ENCODE measurements at regions not wholly inside any gene's neighbourhood (a gene's known extent, or its start where the extent isn't known, plus 50 kb on each side); places are given as distances from the start of the nearest gene placed in this dataset.
"Not testable (repeated sequence)": the region's sequence is repeated elsewhere in the genome, so short reads cannot be mapped to it uniquely, and the experiment has no call there.

DNA sequence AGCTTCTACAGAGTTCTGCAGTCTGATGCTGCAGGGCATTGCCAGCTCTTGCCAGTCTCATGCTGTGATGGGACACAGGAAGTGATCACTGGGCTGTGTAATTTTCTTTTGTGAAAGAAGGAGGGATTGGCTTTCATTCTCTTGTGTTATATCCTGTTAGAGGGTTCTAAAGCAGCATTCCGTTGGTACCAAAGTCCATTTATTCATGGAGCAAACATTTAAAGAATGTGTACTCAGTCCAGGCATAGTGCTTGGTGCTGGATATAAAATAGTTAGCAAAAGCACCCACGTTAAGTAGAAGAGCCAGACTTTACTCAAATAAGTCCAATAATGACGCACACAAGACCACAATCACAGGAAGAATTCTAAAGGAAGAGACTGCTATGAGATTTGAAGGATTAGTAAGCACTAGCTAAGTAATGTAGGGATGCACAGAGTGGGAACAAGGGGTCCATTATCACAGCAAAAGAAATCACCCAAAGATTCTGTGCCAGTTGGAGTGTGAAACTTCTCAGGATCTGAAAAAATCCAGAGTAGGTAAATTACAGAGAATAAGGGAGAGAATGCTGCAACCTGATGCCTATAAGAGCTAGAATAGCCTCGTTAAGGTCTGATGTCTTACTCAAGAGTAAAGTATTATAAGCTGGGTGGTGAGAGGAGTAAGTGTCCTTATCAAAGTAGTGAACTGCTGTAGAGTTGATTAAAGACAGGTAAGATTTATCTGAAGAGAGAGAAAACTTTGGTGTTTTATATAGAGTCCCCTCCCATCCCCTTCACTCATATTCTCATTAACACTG, 728.3 kb downstream of the METTL15 start:
- DNase-seq (ENCODE audit: extremely low read depth in 1 of 11, low read depth in 9 of 11, low spot score in 4 of 11): peak in 5 of 11 donors; percentile 4 to 16 (median 7)

DNA sequence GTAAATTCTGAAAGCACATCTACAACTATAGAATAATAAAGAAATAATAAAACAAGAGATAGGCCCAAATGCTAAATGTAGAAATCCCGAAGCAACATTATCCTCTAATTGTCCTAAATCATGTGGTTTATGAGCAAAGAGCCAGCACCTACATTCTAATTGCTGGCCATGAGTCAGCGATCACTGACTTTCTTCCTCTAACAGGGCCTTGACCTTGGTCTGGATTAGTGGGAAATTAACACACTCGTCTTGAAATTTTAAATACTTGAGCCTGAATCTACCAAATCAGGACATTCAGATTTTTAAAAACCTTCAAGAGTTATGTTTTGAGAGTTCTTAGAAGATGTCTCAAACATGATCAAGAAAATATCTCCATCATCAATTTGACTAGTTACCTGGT, 727.6 kb downstream of the METTL15 start:
- DNase-seq (ENCODE audit: extremely low read depth in 1 of 11, low read depth in 9 of 11, low spot score in 4 of 11): no peak

DNA sequence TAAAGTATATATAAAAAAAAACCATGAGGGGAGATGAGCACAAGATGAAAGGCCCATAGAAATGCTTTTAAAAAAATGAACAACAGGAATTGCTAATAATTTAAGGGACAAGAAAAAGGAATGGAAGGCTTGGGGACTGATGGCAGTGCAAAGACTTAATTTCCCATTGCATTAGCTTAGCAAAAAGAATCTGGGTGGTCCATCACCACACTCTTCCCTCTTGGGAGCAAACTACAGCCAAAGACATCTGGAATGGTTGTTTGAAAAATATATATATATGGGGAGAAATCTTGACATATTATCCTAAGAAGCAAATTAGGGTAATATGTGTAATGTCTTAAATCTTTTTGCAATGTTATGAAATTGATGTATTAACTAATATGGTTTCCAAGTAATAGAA, 727.1 kb downstream of the METTL15 start:
- DNase-seq (ENCODE audit: extremely low read depth in 1 of 11, low read depth in 9 of 11, low spot score in 4 of 11): no peak

DNA sequence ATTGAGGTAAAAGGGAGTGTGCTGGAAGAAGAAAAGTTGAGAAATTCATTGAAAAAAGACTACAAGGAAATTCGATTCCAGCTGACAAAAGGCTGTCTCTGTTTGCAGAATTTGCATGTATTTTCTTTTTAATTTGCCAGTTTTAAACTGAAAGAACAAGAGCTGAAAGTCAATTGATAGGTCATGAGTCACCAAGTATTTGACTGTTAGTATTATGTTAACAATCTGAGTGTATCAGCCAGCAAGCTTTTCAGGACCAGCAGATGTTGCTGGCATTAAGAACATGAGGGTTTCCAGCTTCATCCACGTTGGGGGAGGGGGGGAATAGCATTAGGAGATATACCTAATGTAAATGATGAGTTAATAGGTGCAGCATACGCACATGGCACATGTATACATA, 726.7 kb downstream of the METTL15 start:
- no peak for DNase-seq (ENCODE audit: extremely low read depth in 1 of 11, low read depth in 9 of 11, low spot score in 4 of 11)

DNA sequence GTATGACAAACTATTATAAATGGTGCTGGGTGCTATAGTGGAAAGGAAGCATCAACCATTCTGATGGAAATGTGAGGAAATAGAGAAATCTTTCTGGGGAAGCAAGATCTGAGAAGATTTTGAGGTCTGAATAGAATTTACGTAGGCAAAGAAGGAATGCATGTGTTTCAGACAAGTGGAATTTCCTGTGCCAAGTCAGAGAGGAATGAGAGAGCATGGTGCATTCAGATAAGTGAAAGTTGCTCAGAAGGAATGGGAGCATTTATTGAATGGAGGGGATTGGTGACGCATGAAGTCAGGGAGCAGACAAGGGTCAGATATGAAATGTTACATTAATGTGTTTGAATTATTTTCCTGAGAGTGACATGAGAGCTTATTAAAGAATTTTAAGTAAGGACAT, 725.5 kb downstream of the METTL15 start:
- DNase-seq (ENCODE audit: extremely low read depth in 1 of 11, low read depth in 9 of 11, low spot score in 4 of 11): no peak

DNA sequence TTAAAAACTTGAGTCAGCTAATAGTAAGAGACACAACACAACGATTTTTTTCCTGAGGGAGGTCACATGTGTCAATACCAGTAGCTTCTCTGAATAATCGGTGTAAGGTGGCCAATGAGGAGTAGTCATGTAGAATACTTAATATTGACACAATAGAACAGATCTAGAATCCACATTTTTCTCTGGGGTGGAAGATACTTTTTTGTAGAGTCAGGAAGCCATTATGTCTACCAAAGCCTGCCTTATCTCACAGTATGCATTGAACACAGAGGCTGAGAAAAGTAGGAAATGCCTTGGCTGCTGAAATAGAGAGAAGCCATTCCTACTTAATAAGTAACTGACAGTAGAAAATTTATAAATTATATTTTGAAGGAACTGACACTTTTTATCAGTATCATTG, 725.0 kb downstream of the METTL15 start:
- DNase-seq (ENCODE audit: extremely low read depth in 1 of 11, low read depth in 9 of 11, low spot score in 4 of 11): no peak

DNA sequence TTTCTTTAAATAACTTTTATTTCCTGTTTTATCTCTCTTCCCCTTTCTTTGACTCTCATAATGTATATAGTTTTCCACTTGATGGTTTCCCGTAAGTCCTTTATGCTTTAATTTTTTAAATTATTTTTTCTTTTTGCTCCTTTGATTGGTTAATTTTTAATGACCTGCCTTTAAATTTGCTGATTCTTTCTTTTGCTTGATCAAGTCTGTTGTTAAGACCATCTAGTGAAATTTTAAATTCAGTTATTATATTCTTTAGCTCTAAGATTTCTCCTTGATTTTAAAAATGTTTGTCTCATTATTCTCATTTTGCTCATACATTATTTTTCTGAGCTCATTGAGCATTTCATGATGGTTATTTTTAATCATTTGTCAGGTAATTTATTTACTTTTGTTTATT, 718.6 kb downstream of the METTL15 start:
- no peak for DNase-seq (ENCODE audit: extremely low read depth in 1 of 11, low read depth in 9 of 11, low spot score in 4 of 11)

DNA sequence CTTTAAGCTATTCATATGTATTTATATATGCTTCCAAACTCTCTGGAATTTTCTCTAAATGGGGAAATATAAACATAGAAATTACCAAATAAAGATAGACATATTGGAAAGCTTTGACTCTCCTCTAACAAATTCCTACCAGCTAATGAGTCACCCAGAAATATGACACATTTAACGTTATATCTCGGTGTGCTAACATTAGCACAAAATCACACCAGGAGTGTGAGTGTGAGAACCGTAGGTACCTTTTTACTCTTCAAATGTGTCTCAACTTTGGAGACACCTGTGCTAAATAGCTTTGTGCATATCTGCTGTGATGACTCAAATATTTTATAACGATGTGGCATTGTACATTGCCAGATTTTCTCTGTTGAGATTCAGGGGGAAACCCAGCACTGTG, 714.4 kb downstream of the METTL15 start:
- no peak for DNase-seq (ENCODE audit: extremely low read depth in 1 of 11, low read depth in 9 of 11, low spot score in 4 of 11)

DNA sequence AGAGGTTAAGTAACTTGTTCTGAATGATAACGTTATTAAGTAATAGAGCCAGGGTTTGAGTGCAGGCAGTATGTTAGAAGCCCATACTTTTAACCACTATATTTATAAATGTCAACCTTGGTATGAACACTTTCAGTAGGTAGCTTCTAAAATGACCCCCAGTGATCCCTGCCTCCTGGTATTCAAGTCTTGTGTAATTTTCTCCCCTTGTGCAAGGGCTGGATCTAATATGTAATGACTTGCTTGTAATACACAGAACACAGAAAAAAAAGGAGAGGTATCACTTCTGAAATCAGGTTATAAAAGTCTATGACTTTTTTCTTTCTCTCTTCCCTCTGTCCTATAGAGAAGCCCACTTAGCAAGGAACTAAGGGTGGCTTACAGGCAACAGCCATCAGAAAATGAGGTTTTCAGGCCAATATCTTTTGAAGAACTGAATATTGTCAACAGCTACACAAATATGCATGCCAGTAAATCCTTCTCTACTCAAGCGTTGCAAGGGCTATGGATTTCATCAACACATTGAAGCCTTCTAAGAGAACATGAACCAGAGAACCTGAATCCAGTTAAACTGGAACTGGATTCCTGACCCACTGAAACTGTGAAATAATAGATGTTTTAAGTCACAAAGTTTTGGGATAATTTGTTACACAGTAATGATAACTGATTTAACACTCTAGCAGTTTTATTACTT, 712.3 kb downstream of the METTL15 start:
- no peak for DNase-seq (ENCODE audit: extremely low read depth in 1 of 11, low read depth in 9 of 11, low spot score in 4 of 11)

DNA sequence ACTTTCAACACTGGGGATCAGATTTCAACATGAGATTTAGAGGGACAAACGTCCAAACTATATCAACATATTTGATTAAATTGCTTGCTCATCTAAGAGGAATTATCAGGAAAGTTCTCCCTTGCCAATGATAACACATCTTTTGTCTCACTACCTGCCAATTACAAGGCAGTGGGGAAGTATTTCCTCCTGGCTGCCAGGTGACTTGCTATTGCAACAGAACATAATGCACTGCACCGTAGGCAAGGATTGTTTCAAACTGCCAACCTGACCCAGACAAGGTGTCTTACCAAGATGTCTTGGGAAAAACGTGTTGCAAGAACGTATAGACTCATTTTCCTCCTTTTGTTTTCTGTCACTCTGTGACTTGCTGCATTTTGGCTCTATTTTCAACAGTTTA, 711.6 kb downstream of the METTL15 start:
- DNase-seq (ENCODE audit: extremely low read depth in 1 of 11, low read depth in 9 of 11, low spot score in 4 of 11): no peak

DNA sequence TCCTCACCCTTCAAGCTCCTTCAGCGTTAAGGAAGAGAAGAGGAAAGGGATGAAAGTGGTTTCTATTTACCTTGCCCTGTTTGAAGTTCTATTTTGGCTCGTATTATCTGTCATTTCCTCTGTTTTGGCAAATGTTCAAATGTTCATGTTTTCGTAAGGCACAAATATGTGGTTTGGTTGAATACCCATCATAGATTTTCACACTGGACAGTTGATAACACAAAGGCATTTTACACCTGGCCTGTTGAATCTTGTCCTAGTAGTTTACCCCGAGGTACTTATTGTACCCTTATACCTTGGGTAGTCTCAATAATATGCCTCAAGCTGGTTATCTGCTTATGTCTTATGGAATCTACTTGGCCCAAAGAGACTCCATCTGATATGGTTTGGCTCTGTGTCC, 706.9 kb downstream of the METTL15 start:
- no peak for DNase-seq (ENCODE audit: extremely low read depth in 1 of 11, low read depth in 9 of 11, low spot score in 4 of 11)

DNA sequence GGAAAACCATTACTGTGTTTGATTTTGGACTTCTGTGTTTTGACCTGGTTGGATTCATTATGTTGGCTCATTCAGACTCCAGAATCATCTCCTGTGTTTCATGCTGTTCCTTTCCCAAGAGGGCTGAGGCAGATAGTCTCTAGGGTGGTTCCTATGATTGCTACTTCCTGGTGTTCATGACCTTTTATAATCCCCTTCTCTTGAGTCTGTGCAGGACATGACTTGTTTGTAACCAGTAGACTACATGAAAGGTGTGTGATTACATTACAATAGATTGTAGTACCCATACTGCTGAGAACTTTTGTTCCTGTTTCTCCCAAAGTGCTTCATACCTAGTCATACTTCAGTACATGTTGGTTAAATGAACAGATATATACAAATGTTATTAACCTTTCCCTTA, 700.6 kb downstream of the METTL15 start:
- DNase-seq (ENCODE audit: extremely low read depth in 1 of 11, low read depth in 9 of 11, low spot score in 4 of 11): no peak

DNA sequence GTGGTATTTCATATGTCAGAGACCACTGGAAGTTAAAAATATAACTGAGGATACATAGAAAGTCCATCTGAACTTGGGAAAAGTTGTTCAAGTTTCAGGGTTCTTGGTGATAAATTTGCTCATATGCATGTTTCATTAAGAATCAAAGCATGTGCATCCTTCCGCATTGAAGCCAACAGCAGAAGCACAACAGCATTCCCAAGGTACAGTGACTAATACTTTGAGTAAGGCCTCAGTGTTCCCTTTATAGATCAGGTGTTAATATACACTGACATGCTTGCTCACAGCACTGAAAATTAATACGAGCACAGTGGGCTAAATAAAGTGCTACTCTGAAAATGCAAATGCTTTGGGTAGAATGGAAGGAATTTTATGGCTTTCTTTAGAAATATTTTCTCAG, 691.1 kb downstream of the METTL15 start:
- no peak for DNase-seq (ENCODE audit: extremely low read depth in 1 of 11, low read depth in 9 of 11, low spot score in 4 of 11)

DNA sequence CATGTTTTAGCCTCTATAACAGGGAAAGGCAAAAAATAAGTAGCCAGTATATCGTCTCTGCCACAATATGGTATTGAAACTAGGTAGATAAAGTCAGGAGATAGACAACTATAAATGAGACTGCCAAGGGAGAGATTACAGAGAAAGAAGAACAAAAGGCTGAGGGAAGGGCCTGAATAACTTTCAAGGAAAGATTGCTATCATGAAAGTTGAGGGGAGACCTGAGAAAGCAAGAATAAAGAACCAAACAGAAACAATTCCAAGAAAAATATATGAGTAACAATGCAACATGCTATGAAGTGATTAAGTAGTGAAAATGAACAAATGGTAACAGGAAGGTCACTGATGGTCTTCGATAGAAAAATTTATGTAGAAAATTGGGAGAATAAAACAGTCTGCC, 690.1 kb downstream of the METTL15 start:
- no peak for DNase-seq (ENCODE audit: extremely low read depth in 1 of 11, low read depth in 9 of 11, low spot score in 4 of 11)

DNA sequence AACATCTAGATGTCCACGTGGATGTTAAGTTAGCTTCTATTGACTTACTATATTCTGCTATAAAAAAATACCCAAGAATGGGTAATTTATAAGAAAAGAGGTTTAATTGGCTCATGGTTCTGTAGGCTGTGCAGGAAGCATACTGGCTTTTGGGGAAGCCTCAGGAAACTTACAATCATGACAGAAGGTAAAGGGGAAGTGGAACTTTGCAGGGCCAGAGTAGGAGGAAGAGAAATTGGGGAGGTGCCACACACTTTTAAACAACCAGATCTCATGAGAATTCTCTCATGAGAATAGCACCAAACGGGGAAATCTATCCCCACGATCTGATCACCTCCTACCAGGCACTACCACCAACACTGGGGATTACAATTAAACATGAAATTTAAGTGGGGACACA, 689.3 kb downstream of the METTL15 start:
- DNase-seq (ENCODE audit: extremely low read depth in 1 of 11, low read depth in 9 of 11, low spot score in 4 of 11): no peak

DNA sequence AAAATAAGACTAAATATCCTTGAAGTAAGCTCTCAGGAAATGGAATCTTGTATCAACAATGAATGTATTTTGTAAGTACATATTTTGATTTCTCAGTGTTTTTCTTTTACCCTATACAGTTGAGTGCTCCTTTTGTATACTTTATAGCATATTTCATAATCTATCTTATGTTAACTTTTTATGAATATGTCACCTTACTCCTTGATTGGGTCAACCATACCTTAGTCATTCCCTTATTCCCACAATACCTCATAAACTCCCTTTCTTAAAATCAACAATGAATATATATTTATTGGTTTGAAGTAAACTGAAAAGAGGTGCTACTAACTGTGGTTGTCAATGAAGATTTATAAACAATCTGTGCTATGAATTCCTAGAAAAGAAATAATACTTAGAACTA, 686.2 kb downstream of the METTL15 start:
- DNase-seq (ENCODE audit: extremely low read depth in 1 of 11, low read depth in 9 of 11, low spot score in 4 of 11): no peak

DNA sequence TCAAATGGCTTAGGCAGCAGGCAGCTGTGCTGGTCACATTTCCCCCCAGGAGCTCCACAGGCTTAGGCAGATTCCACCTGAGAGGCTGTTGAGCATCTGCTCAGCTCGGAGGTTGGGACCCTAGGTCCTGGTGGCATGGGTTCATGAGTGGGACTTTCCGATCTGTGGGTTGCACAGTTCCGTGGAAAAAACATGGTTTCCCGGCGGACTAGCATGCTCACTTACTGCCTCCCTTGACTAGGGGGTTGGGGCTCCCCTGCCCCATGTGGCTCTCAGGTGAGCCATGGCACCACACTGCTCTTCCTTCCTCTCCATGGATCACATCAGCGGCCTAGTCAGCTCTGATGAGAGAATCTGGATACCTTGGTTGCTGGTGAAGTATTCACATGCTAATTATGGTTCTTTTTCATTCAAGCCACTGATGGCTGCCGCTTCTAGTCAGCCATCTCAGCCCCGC, 685.1 kb downstream of the METTL15 start:
- DNase-seq (ENCODE audit: extremely low read depth in 1 of 11, low read depth in 9 of 11, low spot score in 4 of 11): no peak

DNA sequence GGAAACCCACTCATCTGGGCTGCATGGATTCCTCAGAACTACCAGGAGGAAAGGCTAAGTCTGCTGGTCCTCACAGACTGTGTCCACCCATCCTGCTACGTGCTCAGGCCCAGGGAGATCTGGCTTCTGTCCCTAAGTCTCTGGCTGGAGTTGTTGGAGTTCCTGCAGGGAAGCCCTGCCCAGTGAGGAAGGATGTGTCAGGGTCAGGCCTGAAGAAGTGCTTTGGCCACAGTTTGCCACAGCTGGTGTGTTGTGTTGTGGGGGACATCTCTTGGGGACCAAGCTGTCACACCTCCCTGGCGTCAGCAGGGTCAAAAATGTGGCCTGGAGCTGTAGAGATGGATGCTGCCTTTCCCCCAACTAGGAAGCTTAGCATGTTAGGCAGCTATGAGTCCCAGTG, 684.7 kb downstream of the METTL15 start:
- no peak for DNase-seq (ENCODE audit: extremely low read depth in 1 of 11, low read depth in 9 of 11, low spot score in 4 of 11)

DNA sequence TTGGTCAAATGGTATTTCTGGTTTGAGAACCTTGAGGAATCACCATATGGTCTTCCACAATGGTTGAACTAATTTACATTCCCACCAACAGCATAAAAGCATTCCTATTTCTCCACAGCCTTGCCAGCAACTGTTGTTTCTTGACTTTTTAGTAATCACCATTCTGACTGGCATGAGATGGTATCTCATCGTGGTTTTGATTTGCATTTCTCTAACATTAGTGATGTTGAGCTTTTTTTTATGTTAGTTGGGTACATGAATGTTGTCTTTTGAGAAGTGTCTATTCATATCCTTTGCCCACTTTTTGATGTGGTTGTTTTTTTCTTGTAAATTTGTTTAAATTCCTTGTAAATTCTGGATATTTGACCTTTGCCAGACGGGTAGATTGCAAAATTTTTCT, 679.7 kb downstream of the METTL15 start:
- not testable (repeated sequence) for DNase-seq (ENCODE audit: extremely low read depth in 1 of 11, low read depth in 9 of 11, low spot score in 4 of 11)

DNA sequence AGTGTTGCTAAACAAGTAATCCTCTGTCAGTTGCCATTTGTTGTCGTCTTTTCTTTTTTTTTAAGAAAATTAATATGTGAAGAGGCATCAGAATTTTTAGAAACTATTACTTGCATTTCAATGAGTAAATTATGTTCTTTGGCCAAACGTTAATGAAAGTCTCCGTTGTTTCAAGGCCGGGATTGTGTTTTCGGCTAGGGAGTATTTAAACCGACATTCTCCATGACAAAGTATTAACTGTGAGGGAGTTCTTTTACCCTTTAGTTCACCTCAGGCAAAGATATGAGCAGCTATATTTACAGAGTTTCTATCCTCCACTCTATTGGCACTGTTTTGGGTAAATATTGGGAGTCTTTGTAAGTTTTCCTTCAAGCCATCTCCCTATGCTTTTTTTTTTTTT, 668.9 kb downstream of the METTL15 start:
- DNase-seq (ENCODE audit: extremely low read depth in 1 of 11, low read depth in 9 of 11, low spot score in 4 of 11): no peak

DNA sequence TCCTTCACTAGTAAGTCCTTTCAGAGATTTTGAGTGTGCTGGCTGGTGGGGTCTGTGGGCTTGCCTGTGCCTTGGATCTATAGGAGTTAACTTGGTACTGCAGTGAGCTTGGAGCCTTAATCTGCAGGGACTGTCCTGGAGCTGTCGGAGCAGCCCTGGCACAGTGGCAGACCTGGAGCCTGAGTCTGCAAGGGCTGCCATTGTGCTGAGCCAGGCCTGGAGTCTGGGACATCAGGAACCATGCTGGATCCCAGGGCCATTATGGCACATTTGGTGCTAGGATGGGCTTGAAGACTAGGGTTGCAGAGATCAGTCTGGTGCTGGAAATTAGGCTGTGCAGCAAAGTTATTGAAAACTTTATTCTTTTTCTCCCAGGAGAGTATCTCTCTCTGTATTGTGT, 665.4 kb downstream of the METTL15 start:
- DNase-seq (ENCODE audit: extremely low read depth in 1 of 11, low read depth in 9 of 11, low spot score in 4 of 11): no peak
